Skeletal muscle satellite cell (primary cell): ENCODE measurements at regions not wholly inside any gene's neighbourhood (a gene's known extent, or its start where the extent isn't known, plus 50 kb on each side); places are given as distances from the start of the nearest gene placed in this dataset.

Experiments
- H3K27me3 ChIP-seq: 2 replicates; pipeline ENCODE4 v1.7.0; 2013; ENCODE audit warnings: low read length; ENCODE audit not compliant: control insufficient read depth, insufficient read depth
- H3K36me3 ChIP-seq: 2 replicates; pipeline ENCODE4 v1.7.0; 2013; ENCODE audit warnings: mild to moderate bottlenecking, control low read depth, low read length; ENCODE audit not compliant: insufficient read depth
- H3K4me1 ChIP-seq: 2 replicates; pipeline ENCODE4 v1.7.0; 2013; ENCODE audit warnings: low read length; ENCODE audit not compliant: control insufficient read depth, insufficient read depth
- H3K4me2 ChIP-seq: 2 replicates; pipeline ENCODE4 v1.7.0; 2013; ENCODE audit warnings: mild to moderate bottlenecking, low read length
- H3K4me3 ChIP-seq: 2 replicates; pipeline ENCODE4 v1.7.0; 2013; ENCODE audit warnings: low read length
- H3K9ac ChIP-seq: 2 replicates; pipeline ENCODE4 v1.7.0; 2013; ENCODE audit warnings: mild to moderate bottlenecking, low read depth, low read length, moderate library complexity
- H3K9me3 ChIP-seq: replicated peaks from 2 replicates; pipeline ENCODE4 v1.7.0; 2013; ENCODE audit warnings: mild to moderate bottlenecking, control low read depth, low read length

GRCh38 chr18:42137693-42138375 lies 182.8 kb downstream of the PIK3C3 start:
- Histone ChIP-seq H3K36me3 (no peaks in the 10 kb centered on the region), H3K9ac (no peak overlapping the region), H3K27me3 (peaks cover 3% of the 10 kb centered on the region)

GRCh38 chr18:42141439-42141838 lies 186.4 kb downstream of the PIK3C3 start:
- peaks cover 3% of the 10 kb centered on the region for H3K27me3 ChIP-seq
- H3K9me3 ChIP-seq: peaks cover 13% of the 10 kb centered on the region
- no peaks in the 10 kb centered on the region for H3K4me1 ChIP-seq
- no peaks in the 10 kb centered on the region for H3K36me3 ChIP-seq
- no peak overlapping the region for H3K4me2 ChIP-seq
- H3K4me3 ChIP-seq: no peak overlapping the region
- H3K9ac ChIP-seq: no peak overlapping the region

More at GRCh38 chr18:42137693-42138375, 182.8 kb downstream of the PIK3C3 start:
- H3K9me3 ChIP-seq: peaks cover 13% of the 10 kb centered on the region
- no peak overlapping the region for H3K4me3 ChIP-seq
- no peaks in the 10 kb centered on the region for H3K4me1 ChIP-seq
- no peak overlapping the region for H3K4me2 ChIP-seq

GRCh38 chr18:42155024-42155423 lies 200.0 kb downstream of the PIK3C3 start:
- no peaks in the 10 kb centered on the region for H3K27me3 ChIP-seq
- H3K36me3 ChIP-seq: no peaks in the 10 kb centered on the region
- H3K9ac ChIP-seq: no peak overlapping the region
- H3K9me3 ChIP-seq: no peaks in the 10 kb centered on the region
- H3K4me3 ChIP-seq: no peak overlapping the region
- no peak overlapping the region for H3K4me2 ChIP-seq
- no peaks in the 10 kb centered on the region for H3K4me1 ChIP-seq

- no peaks in the 10 kb centered on the region for H3K36me3 ChIP-seq
- H3K4me2 ChIP-seq: no peak overlapping the region
- H3K4me3 ChIP-seq: no peak overlapping the region
- H3K4me1 ChIP-seq: no peaks in the 10 kb centered on the region
- no peak overlapping the region for H3K9ac ChIP-seq
- H3K27me3 ChIP-seq: no peaks in the 10 kb centered on the region
- H3K9me3 ChIP-seq: no peaks in the 10 kb centered on the region
Measured at GRCh38 chr18:42156281-42156680, 201.2 kb downstream of the PIK3C3 start.

GRCh38 chr18:42157420-42157819 lies 202.4 kb downstream of the PIK3C3 start:
- Histone ChIP-seq H3K4me1 (no peaks in the 10 kb centered on the region), H3K36me3 (no peaks in the 10 kb centered on the region), H3K27me3 (no peaks in the 10 kb centered on the region), H3K9ac (no peak overlapping the region), H3K4me3 (no peak overlapping the region), H3K4me2 (no peak overlapping the region), H3K9me3 (no peaks in the 10 kb centered on the region)

GRCh38 chr18:42157878-42158277 lies 202.8 kb downstream of the PIK3C3 start:
- no peaks in the 10 kb centered on the region for H3K9me3 ChIP-seq
- H3K9ac ChIP-seq: no peak overlapping the region
- no peak overlapping the region for H3K4me3 ChIP-seq
- no peaks in the 10 kb centered on the region for H3K36me3 ChIP-seq
- H3K4me1 ChIP-seq: no peaks in the 10 kb centered on the region
- no peaks in the 10 kb centered on the region for H3K27me3 ChIP-seq
- no peak overlapping the region for H3K4me2 ChIP-seq

GRCh38 chr18:42159146-42159545 lies 204.1 kb downstream of the PIK3C3 start:
- no peaks in the 10 kb centered on the region for H3K36me3 ChIP-seq
- no peak overlapping the region for H3K4me2 ChIP-seq
- H3K27me3 ChIP-seq: no peaks in the 10 kb centered on the region
- no peaks in the 10 kb centered on the region for H3K4me1 ChIP-seq
- no peaks in the 10 kb centered on the region for H3K9me3 ChIP-seq
- no peak overlapping the region for H3K9ac ChIP-seq
- no peak overlapping the region for H3K4me3 ChIP-seq

GRCh38 chr18:42163321-42163720 lies 208.3 kb downstream of the PIK3C3 start:
- Histone ChIP-seq H3K4me2 (no peak overlapping the region), H3K36me3 (no peaks in the 10 kb centered on the region), H3K4me3 (no peak overlapping the region), H3K27me3 (no peaks in the 10 kb centered on the region), H3K9me3 (no peaks in the 10 kb centered on the region), H3K9ac (no peak overlapping the region), H3K4me1 (no peaks in the 10 kb centered on the region)

- H3K4me1 ChIP-seq: no peaks in the 10 kb centered on the region
- no peak overlapping the region for H3K4me2 ChIP-seq
- no peaks in the 10 kb centered on the region for H3K36me3 ChIP-seq
- no peak overlapping the region for H3K9ac ChIP-seq
- H3K9me3 ChIP-seq: no peaks in the 10 kb centered on the region
- H3K4me3 ChIP-seq: no peak overlapping the region
- H3K27me3 ChIP-seq: no peaks in the 10 kb centered on the region
Measured at GRCh38 chr18:42164556-42164955, 209.5 kb downstream of the PIK3C3 start.

- H3K4me2 ChIP-seq: no peak overlapping the region
- no peaks in the 10 kb centered on the region for H3K4me1 ChIP-seq
- no peak overlapping the region for H3K4me3 ChIP-seq
- H3K9ac ChIP-seq: no peak overlapping the region
- H3K36me3 ChIP-seq: no peaks in the 10 kb centered on the region
- no peaks in the 10 kb centered on the region for H3K9me3 ChIP-seq
- H3K27me3 ChIP-seq: peaks cover 2% of the 10 kb centered on the region
Measured at GRCh38 chr18:42165922-42166513, 211.0 kb downstream of the PIK3C3 start.

- peaks cover 12% of the 10 kb centered on the region for H3K27me3 ChIP-seq
- H3K9ac ChIP-seq: no peak overlapping the region
- H3K4me2 ChIP-seq: no peak overlapping the region
- no peaks in the 10 kb centered on the region for H3K4me1 ChIP-seq
- H3K36me3 ChIP-seq: no peaks in the 10 kb centered on the region
- no peak overlapping the region for H3K4me3 ChIP-seq
- H3K9me3 ChIP-seq: no peaks in the 10 kb centered on the region
Measured at GRCh38 chr18:42168487-42168886, 213.5 kb downstream of the PIK3C3 start.

GRCh38 chr18:42168907-42169306 lies 213.9 kb downstream of the PIK3C3 start:
- Histone ChIP-seq H3K4me1 (no peaks in the 10 kb centered on the region), H3K9me3 (no peaks in the 10 kb centered on the region), H3K27me3 (peaks cover 12% of the 10 kb centered on the region), H3K4me3 (no peak overlapping the region), H3K9ac (no peak overlapping the region), H3K4me2 (no peak overlapping the region), H3K36me3 (no peaks in the 10 kb centered on the region)
